Uterus (tissue), 3 donors: ENCODE measurements at regions not wholly inside any gene's neighbourhood (a gene's known extent, or its start where the extent isn't known, plus 50 kb on each side); places are given as distances from the start of the nearest gene placed in this dataset.

Experiments used
- DNase-seq, 2 donors: peaks; one replicate each; pipeline ENCODE4 v3.0.0-alpha.2; 2019 to 2020
- H3K27ac ChIP-seq, 2 donors: fragments of 200-600 bp; sonication (generic); 1 replicate in 1 of 2; 2 replicates in 1 of 2; pipeline ENCODE4 v1.5.1; 2016 to 2018
- H3K27me3 ChIP-seq, 2 donors: fragments of 200-600 bp; sonication (generic); one replicate each; pipeline ENCODE4 v1.5.1; 2018 to 2019; ENCODE audit warnings: control low read depth in 1 of 2
- H3K36me3 ChIP-seq, 2 donors: fragments of 200-600 bp; sonication (generic); one replicate each; pipeline ENCODE4 v1.5.1; 2019; ENCODE audit warnings: control low read depth in 1 of 2
- H3K4me1 ChIP-seq, 2 donors: fragments of 200-600 bp; sonication (generic); one replicate each; pipeline ENCODE4 v1.5.1; 2018 to 2019; ENCODE audit warnings: control low read depth in 1 of 2
- H3K4me3 ChIP-seq, 2 donors: fragments of 200-600 bp; sonication (generic); 1 replicate in 1 of 2; 2 replicates in 1 of 2; pipeline ENCODE4 v1.5.1; 2018 to 2019; ENCODE audit warnings: mild to moderate bottlenecking in 1 of 2
- H3K9me3 ChIP-seq, 2 donors: fragments of 200-600 bp; sonication (generic); one replicate each; pipeline ENCODE4 v1.5.1; 2019; ENCODE audit warnings: control low read depth in 1 of 2
- CTCF ChIP-seq, 4 experiments: fragments of 200-600 bp in 2 of 4; fragments of 450-650 bp in 2 of 4; sonication (generic) in 2 of 4; IDR thresholded peaks; one replicate each; pipeline ENCODE4 v1.5.1; 2016 to 2019; ENCODE audit warnings: antibody characterized with exemption in 4 of 4, mild to moderate bottlenecking in 2 of 4, moderate library complexity in 1 of 4
- POLR2A ChIP-seq, 2 donors: fragments of 450-650 bp; IDR thresholded peaks; one replicate each; pipeline ENCODE4 v1.6.1; 2016; ENCODE audit warnings: antibody characterized with exemption in 2 of 2, mild to moderate bottlenecking in 1 of 2, moderate library complexity in 1 of 2
- intact Hi-C: fragments of 100-400 bp; cut with DNase I; formaldehyde crosslinking; loops from one replicate; pipeline ENCODE4 v1.15.1; 2023; ENCODE audit warnings: low total_unique reads
- donor health status: DM: yes; HTN: yes; CAD: no.

- H3K27me3 ChIP-seq, result no peaks in the 10 kb centered on the region
- H3K36me3 ChIP-seq, result no peaks in the 10 kb centered on the region
- no peak overlapping the region for H3K27ac ChIP-seq
- intact Hi-C loops, result no loop called here
- no peak for DNase-seq
- no peak for TF ChIP-seq CTCF (IDR thresholded peaks at IDR 0.05)
- no peak overlapping the region for H3K4me3 ChIP-seq
- H3K4me1 ChIP-seq, result no peaks in the 10 kb centered on the region
- H3K9me3 ChIP-seq, result no peaks in the 10 kb centered on the region
These were observed 62.2 kb downstream of the SPANXN3 start for GRCh38 chrX:143455046-143455445.

DNA sequence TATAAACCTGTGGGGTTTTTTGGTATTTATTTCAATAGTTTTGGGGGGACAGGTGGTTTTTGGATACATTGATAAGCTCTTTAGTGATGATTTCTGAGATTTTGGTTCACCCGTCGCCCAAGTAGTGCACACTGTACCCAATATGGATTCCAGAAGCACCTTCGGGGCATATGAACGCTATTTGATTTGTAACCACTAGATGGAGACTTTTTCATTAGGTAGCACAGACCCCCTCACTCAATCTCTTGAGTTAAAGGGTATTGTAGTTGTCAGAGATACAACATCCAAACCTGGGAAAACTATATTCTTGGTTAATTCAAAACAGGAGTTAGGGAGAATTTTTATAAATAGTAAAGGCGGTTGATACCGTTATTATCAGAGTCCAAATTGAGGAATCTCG is 79.8 kb downstream of the SPANXN3 start:
- H3K9me3 ChIP-seq, result no peaks in the 10 kb centered on the region
- no peaks in the 10 kb centered on the region for H3K27me3 ChIP-seq
- H3K4me1 ChIP-seq, result no peaks in the 10 kb centered on the region
- H3K4me3 ChIP-seq, result no peak overlapping the region
- TF ChIP-seq CTCF (IDR thresholded peaks at IDR 0.05), result no peak
- no peak for TF ChIP-seq POLR2A (IDR thresholded peaks at IDR 0.05)
- no peak overlapping the region for H3K27ac ChIP-seq
- DNase-seq, result no peak
- intact Hi-C loops, result no loop called here
- H3K36me3 ChIP-seq, result no peaks in the 10 kb centered on the region

- intact Hi-C loops, result no loop called here
- Histone ChIP-seq H3K4me1 (no peaks in the 10 kb centered on the region), H3K9me3 (no peaks in the 10 kb centered on the region)
These were observed 81.4 kb downstream of the SPANXN3 start for GRCh38 chrX:143435916-143436315.

GRCh38 chrX:143429811-143430210 is 87.5 kb downstream of the SPANXN3 start:
- no peaks in the 10 kb centered on the region for H3K4me1 ChIP-seq
- H3K27me3 ChIP-seq, result peaks cover 0 to 4% of the 10 kb centered on the region in 2 donors
- H3K4me3 ChIP-seq, result no peak overlapping the region
- H3K36me3 ChIP-seq, result no peaks in the 10 kb centered on the region
- TF ChIP-seq CTCF (IDR thresholded peaks at IDR 0.05) (no peak), POLR2A (IDR thresholded peaks at IDR 0.05) (no peak)
- H3K27ac ChIP-seq, result no peak overlapping the region
- H3K9me3 ChIP-seq, result no peaks in the 10 kb centered on the region
- DNase-seq, result no peak
- intact Hi-C loops, result no loop called here

More at GRCh38 chrX:143435916-143436315, 81.4 kb downstream of the SPANXN3 start:
- Histone ChIP-seq H3K4me3 (no peak overlapping the region), H3K36me3 (no peaks in the 10 kb centered on the region), H3K27ac (no peak overlapping the region), H3K27me3 (no peaks in the 10 kb centered on the region)
- DNase-seq, result no peak
- TF ChIP-seq CTCF (IDR thresholded peaks at IDR 0.05), result no peak
- TF ChIP-seq POLR2A (IDR thresholded peaks at IDR 0.05), result no peak

DNA sequence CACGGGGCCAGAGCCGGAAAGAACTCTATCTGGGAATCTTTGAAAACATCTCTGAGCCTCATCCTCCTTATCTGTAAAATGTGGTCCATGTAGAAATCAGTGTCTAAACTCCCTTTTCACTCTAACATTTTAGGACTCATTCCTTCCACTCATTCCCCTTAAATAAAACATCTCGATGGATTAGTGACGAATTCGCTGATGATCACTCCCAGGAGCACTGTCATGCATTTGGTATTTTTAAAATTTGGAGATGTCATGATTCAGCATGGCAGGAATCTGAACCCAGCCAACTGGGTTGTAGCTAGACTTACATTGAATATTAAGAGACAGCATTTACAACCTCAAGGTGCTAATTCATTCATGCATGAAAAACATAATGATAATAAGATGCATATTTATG is 88.1 kb downstream of the SPANXN3 start:
- Histone ChIP-seq H3K9me3 (no peaks in the 10 kb centered on the region), H3K4me3 (no peak overlapping the region), H3K27me3 (peaks cover 0 to 4% of the 10 kb centered on the region in 2 donors), H3K36me3 (no peaks in the 10 kb centered on the region), H3K4me1 (no peaks in the 10 kb centered on the region), H3K27ac (no peak overlapping the region)
- no peak for DNase-seq
- intact Hi-C loops, result no loop called here
- no peak for TF ChIP-seq POLR2A (IDR thresholded peaks at IDR 0.05)
- no peak for TF ChIP-seq CTCF (IDR thresholded peaks at IDR 0.05)
